AG09319 (cell line): ENCODE measurements at regions not wholly inside any gene's neighbourhood (a gene's known extent, or its start where the extent isn't known, plus 50 kb on each side); places are given as distances from the start of the nearest gene placed in this dataset.
"Not testable (repeated sequence)": the region's sequence is repeated elsewhere in the genome, so short reads cannot be mapped to it uniquely, and the experiment has no call there.

Experiments used
- DNase-seq: peaks from one replicate; pipeline ENCODE4 v3.0.0-alpha.2; 2010; ENCODE audit warnings: low read depth; ENCODE audit errors: extremely low read depth
- CTCF ChIP-seq: IDR thresholded peaks from 2 replicates; pipeline ENCODE4 v1.5.1; 2011; ENCODE audit warnings: low read depth, mild to moderate bottlenecking, inconsistent platforms, low read length, moderate library complexity

- no peak for DNase-seq
- TF ChIP-seq CTCF = no peak
These were observed 197.5 kb downstream of the IGLL1 start for GRCh38 chr22:23382428-23383218.

- TF ChIP-seq CTCF = no peak
- DNase-seq = no peak
These were observed 198.2 kb downstream of the IGLL1 start for GRCh38 chr22:23381661-23382427.

GRCh38 chr22:23380911-23381310 lies 199.2 kb downstream of the IGLL1 start:
- no peak for TF ChIP-seq CTCF
- DNase-seq = no peak

- no peak for DNase-seq
- TF ChIP-seq CTCF = no peak
These were observed 199.9 kb downstream of the IGLL1 start for GRCh38 chr22:23380230-23380573.

- DNase-seq = not testable (repeated sequence)
These were observed 199.4 kb downstream of the BCR start for GRCh38 chr22:23379540-23380229.

- DNase-seq = no peak
- no peak for TF ChIP-seq CTCF
These were observed 197.5 kb downstream of the BCR start for GRCh38 chr22:23377767-23378166.

GRCh38 chr22:23376256-23376655 lies 195.9 kb downstream of the BCR start:
- TF ChIP-seq CTCF = no peak; the same call in 1 of the 2 replicates
- no peak for DNase-seq
